WI38 (cell line): ENCODE measurements at regions not wholly inside any gene's neighbourhood (a gene's known extent, or its start where the extent isn't known, plus 50 kb on each side); places are given as distances from the start of the nearest gene placed in this dataset.

Experiments used
- H3K4me3 ChIP-seq: 2 replicates; pipeline ENCODE4 v1.5.1; 2011; ENCODE audit warnings: low read depth, mild to moderate bottlenecking, control low read depth, low read length
- CTCF ChIP-seq: IDR thresholded peaks from 2 replicates; pipeline ENCODE4 v1.5.1; 2012; ENCODE audit warnings: low read depth, mild to moderate bottlenecking, control low read depth, low read length

- TF ChIP-seq CTCF = no peak
- H3K4me3 ChIP-seq = no peak overlapping the region
Measured at GRCh38 chr5:119742311-119742710, 113.0 kb downstream of the FAM170A start.

- no peak for TF ChIP-seq CTCF
- no peak overlapping the region for H3K4me3 ChIP-seq
Measured at GRCh38 chr5:119743927-119744326, 114.6 kb downstream of the FAM170A start.

GRCh38 chr5:119745976-119746375, 116.6 kb downstream of the FAM170A start:
- TF ChIP-seq CTCF = no peak

GRCh38 chr5:119746984-119747383, 117.6 kb downstream of the FAM170A start:
- H3K4me3 ChIP-seq = no peak overlapping the region
- TF ChIP-seq CTCF = no peak

More at GRCh38 chr5:119745976-119746375, 116.6 kb downstream of the FAM170A start:
- no peak overlapping the region for H3K4me3 ChIP-seq

GRCh38 chr5:119750887-119751733, 121.8 kb downstream of the FAM170A start:
- no peak for TF ChIP-seq CTCF

GRCh38 chr5:119751734-119752094, 122.4 kb downstream of the FAM170A start:
- H3K4me3 ChIP-seq = no peak overlapping the region
- no peak for TF ChIP-seq CTCF

More at GRCh38 chr5:119750887-119751733, 121.8 kb downstream of the FAM170A start:
- no peak overlapping the region for H3K4me3 ChIP-seq
